COLO829 (cell line): ENCODE measurements at regions not wholly inside any gene's neighbourhood (a gene's known extent, or its start where the extent isn't known, plus 50 kb on each side); places are given as distances from the start of the nearest gene placed in this dataset.
"Not testable (repeated sequence)": the region's sequence is repeated elsewhere in the genome, so short reads cannot be mapped to it uniquely, and the experiment has no call there.

Experiments
- DNase-seq: peaks from one replicate; pipeline ENCODE4 v3.0.0; 2012; ENCODE audit warnings: low spot score

DNA sequence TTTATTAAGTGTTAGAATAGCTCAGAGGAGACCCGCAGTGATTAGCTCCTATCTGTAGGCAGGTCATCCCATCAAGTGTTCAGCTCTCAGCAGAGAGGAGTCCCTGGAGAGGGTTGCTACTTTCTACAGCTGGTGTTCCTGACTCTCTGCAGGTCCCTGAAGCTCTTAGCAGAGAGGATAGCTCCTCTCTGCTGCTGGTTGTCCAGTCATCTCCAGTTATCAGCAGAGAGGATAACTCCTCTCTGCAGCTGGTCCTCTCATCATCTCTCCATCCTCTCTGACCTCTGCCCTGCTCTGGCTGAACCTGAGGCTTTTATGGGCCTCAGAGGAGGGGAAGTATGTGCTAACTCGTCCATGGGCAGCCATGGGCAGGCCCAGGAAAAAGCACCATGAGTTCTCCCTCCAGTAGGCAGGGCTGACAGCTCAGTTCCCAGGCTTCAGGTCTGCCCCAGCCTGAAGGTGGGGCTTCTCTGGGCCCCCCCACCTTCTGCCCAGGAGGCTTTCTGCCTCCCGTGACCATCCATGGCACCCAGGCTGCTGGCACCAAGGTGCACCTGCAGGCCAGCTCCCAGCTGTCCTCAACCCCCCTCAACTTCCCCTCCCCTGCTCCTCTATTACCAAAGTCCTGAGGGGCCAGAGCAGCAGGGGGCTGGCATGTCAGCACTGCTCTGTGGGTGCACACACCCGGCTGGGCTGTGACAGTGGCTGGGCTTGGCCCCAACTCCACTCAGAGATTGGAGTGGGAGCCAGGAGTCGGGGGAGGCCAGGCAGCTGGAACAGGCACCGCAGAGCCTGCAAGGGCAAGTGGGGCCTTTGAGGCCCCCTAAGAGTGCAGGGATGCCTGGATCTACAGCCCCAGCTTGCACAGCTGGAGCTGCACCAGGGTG is 98.9 kb upstream of the FRMD4B start:
- no peak for DNase-seq

DNA sequence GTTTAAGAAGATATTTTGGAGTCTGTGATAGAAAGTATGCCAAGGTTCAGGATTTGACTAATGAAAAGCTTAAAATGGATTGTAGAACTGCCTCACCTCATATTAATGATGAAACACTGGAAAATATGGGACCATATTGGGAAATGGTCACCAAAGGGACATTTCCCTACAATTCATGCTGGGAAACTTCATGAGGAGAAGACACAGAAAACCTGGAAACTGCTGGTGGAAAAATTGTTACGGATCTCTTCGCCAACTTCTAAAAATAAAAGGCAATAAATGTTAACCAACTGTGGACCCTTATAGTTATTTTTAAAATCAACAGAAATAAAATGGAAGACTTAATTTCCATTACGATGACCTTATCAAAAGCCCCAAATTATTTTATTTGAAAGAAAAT is 97.6 kb upstream of the FRMD4B start:
- no peak for DNase-seq

DNA sequence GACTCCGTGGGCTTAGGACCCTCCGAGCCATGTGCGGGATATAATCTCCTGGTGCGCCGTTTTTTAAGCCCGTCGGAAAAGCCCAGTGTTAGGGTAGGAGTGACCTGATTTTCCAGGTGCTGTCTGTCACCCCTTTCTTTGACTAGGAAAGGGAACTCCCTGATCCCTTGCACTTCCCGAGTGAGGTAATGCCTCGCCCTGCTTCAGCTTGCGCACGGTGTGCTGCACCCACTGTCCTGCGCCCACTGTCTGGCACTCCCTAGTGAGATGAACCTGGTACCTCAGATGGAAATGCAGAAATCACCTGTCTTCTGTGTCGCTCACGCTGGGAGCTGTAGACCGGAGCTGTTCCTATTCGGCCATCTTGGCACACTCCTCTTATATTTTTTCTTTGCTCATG is 95.1 kb upstream of the FRMD4B start:
- DNase-seq, result not testable (repeated sequence)

DNA sequence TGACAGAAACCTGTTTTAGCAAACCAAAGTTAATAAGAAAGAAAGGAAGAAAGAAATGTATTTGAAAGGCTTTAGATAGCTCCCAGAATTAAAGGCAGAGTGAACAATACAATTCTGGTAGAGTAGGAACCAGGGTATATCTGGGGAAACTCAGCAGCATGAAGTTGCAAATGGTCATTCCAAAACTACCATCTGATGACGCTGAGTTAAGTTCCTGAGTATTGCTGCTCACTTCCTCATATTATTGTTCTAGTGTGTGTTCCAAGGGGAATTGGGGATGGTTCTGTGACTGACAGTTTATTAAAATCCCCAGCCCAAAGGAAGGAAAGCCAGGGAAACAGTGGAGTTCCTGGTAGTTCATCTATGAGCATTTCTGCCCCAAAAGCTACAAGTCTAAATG is 88.3 kb upstream of the FRMD4B start:
- no peak for DNase-seq

DNA sequence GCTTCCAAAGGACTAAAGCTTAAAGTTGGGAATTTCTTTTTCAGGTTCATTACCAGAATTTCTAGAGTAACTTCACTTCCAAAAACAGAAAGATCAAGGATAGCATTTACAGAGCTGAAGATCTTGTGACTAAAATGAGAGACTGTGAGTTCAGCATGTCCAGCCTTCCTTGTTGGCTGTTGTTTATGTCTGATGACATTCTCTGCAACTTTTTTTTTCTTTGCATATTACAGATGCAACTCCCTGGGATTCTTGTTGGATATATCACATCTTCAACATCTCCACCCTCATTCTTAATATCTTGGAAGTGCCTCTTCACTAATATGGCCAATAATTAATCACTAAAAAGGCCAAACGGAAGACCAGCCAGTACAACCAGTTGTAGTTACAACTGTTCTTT is 86.2 kb upstream of the FRMD4B start:
- DNase-seq, result no peak

DNA sequence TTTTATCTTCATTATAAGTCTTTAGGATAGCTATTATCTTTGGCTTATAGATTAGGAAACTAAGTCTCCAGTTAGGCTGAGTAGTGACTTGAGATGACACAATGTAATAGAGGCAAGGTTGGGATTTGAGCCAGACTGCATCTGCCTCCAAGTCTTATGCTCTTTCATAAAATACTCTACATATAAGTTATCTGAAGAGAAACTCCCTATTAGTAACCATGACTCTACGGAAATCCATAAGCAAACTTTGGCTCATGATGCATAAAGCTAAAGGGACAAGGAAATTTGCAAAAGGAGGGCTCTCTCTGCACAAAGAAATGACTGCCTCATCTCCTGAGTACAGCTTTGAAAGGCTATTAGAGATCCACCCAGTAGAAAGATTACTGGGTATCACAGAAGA is 77.6 kb upstream of the FRMD4B start:
- DNase-seq, result no peak

DNA sequence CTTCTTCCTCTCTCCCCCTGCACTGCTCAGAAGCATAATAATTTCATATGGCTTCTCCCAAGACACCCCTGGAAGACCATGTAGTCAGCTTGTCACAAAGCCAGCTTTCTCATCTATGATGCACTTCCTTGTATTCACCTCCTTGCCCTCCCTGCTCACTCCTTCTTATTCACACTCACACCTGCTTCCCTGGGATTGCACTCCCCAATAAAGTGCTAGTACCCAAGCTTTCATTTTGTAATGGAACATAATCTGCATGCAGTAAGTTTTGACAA is 76.9 kb upstream of the FRMD4B start:
- DNase-seq, result no peak

DNA sequence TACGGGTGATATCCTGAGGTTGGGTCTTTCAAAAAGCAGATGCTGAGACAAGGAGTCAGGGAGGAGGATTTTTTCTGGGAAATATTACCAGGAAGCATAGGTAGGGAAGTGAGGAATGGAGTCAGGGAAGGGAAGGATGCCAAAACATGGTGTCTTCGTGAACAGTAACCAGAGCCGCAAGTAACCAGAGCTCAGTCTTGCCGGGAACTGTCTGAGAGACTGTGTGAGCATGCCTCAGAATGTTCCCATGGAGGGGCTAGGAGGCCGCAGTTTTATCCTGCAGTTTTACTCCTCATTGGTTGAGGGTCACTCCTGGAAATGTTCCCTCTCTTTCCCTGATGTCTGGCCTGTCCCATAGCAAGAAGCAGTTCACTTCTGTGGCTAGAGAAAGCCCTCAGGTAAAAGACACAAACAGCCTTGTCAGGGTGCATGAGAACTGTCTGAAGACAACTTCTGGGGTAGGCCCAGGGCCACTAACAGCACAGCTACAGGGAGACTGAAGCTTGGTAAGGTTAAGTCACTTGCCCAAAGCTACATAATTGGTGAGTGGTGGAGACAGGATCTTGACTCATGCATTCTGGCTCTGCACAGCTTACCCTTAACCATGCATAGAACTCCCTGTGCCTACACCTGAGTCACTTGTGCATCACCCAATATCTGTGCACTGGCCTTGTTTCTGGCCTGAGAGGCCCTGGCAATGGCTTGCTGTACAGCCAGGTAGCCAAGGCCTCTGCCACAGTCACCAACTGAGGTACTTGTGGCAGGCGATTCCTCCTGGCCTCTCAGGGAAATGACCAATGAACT is 76.3 kb upstream of the FRMD4B start:
- no peak for DNase-seq

DNA sequence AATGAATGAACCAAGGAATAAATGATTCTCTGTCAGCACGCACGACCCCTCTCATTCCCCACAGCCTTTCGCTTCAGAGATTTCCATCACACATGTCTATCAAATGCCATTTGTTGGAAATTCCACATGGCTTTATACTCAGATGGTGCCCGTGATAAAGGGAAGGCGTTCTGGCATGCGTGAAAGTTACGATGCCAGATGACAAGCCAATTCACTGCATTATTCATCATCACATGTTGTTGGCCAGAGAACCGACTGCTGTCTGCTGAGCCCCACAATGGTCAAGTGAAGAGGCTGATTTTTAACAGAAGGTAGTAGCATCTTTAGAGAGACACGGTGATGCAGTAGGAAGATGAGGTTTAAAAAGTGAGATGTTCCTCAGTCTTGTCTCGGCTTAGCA is 74.1 kb upstream of the FRMD4B start:
- no peak for DNase-seq

DNA sequence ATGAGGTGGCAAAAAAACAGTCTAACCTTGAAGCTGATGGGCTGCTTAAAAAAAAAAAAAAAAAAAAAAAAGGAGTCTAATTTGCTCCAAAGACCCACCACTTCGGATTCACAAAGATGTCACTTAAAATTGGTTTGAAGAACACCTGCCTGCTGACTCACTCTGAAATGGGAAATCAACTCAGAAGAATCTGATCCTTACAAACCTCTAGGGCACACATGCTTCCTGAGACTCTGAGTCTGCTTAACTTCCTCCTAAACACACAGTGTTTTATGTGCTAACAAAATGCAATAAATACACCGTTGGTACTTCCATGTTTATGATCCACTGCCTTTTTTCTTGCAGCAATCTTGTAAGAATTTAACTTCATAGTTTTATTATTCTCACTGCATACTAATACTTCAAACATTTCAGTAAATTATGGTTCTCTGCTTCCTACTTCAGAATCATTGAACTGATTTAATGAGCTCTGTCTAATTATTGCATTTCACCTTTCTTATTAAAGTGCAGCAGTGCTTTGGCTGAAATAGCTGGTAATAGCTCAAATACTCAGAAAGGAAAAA is 73.0 kb upstream of the FRMD4B start:
- no peak for DNase-seq

DNA sequence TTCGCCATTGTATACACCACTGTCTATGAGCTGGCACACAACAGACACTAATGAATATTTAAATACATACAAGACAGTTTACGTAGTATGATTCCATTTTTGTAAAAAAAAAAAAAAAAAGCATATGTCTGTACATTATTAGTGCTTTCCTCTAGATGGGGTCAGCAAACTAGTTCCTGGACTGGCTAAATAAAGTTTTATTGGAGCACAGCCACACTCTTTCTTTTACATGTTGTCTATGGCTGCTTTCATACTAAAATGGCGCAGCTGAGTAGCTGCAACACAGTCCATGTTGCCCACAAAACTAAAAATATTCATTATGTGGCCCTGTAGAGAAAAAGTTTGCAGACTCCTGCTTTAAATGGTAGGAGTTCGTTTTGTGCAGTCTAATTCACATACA is 70.7 kb upstream of the FRMD4B start:
- DNase-seq, result no peak

DNA sequence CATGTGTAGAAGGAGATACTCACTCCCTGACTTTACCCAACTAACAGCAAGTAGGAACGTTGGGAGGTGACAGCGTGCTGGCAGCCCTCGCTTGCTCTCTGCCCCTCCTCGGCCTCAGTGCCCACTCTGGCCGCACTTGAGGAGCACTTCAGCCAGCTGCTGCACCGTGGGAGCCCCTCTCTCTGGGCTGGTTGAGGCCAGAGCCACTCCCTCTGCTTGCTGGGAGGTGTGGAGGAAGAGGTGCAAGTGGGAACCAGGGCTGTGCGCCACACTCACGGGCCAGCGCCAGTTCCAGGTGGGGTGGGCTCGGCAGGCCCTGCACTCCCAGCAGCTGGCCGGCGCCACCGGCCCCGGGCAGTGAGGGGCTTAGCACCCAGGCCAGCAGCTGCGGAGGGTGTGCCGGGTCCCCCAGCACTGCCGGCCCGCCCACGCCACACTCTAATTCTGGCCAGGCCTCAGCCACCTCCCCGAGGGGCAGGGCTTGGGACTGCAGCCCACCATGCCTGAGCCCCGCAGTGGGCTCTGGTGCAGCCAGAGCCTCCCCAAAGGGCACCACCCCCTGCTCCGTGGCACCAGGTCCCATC is 68.4 kb upstream of the FRMD4B start:
- no peak for DNase-seq

DNA sequence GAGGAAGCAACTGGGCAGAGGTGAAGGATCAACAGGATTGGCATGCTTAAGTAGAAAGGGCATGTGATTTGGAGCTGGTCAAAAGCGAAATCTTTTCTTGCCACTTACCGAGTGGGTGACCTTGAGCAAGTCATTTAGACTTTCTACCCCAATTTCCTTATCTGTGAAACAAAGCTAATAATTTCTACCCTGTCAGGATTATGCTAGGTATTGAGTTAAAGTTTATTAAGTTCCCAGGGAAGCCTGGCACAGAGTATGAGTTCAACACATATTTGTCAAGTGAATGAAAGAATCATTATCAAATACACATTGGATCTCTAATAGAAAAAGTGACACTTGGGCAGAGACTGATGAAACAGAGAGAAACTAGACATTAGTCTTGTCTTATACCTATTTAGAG is 66.4 kb upstream of the FRMD4B start:
- no peak for DNase-seq

DNA sequence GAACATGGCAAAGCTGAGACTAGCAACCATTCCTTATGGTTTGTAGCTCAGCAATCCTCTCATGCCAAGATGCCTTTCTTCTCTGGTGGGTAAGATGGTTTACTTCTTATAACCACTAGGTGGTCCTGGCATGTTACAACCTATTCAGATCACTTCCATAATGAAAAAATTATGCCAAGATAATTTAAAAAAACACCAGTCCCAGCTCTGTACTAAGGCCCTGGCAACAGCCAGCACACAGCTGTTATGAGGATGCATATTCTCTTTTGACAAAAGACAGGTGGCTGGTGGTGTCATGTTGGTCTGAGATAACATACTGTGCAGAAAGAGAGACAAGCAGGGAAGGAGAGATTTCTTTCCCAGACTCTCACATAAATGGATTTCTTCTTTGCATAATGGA is 65.7 kb upstream of the FRMD4B start:
- DNase-seq, result no peak

DNA sequence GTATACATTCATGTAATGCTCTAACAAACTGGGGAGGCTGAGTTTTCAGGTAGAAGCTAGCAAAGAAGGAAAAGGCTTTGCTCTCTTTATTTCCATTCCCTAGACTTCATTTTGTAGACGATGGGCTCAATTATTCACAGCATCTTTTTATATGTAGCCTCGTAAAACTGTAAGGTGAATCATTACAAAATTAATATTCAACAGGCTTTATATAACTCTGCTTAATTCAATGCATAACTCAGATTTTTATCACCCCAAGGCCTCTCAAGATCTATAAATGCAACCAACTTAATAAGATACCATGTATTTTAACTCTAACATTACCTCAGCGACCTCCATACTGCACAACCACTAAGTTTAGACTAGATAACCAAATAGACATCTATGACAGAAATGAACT is 63.0 kb upstream of the FRMD4B start:
- no peak for DNase-seq

DNA sequence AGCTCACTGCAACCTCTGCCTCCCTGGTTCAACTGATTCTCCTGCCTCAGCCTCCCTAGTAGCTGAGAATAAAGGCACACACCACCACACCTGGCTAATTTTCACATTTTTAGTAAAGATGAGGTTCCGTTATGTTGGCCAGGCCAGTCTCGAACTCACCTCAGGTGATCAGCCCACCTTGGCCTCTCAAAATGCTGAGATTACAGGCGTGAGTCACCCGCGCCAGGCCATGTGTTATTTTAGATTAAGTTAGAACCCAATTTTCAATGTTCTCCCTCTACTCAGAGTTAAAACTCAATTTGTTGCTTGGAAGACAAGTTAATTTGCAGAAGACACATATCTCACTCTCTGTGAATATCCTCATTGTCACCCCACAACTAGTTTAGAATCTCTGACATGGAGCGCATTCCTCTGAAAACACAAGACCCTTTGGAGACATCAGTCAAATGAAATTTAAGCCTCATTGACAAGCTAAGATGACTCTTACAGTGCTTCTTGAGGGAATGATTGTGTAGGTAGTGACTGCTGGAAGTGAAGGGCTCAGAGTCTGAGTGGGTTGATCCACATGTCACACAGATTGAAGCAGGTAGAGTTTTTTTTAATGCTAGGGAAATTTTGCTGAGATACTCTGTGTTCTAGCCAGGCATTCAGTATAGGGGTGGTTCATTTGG is 60.6 kb upstream of the FRMD4B start:
- DNase-seq, result no peak

DNA sequence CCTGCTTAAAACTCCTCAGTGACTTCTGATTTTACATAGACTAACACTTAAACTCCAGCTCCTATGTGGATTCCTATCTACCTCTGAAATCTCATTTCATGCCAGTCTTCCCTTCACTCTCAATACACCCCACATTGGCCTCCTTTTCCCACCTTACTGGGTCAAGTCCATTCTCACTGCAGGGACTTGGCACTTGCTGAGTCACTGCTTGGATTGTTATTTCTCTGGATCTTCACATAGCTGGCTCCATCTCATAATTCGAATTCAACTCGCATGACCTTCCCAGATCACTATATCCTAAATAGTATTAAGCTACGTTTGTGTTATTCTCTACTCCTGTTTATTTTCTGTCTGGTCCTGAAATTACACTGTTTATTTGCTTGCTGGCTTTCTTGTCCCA is 59.6 kb upstream of the FRMD4B start:
- DNase-seq, result no peak

DNA sequence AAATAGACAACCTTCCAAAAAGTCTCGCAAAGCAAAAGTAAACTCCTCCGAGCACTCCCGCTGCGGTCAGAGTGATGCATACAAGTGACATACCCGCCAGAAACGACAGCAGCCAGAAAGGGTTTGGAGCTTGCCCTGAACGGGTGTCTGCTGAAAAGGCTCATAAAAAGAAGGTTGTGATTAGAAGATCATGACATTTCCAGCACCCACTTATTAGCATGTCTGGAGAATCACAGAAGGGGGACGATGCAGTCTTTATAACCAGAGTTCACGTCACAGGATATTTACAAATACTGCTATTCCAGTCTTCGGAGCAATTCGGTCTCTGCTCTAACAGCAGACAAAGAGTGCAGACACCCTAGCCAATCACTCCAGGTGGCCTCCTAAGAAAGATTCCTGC is 59.1 kb upstream of the FRMD4B start:
- DNase-seq, result no peak

DNA sequence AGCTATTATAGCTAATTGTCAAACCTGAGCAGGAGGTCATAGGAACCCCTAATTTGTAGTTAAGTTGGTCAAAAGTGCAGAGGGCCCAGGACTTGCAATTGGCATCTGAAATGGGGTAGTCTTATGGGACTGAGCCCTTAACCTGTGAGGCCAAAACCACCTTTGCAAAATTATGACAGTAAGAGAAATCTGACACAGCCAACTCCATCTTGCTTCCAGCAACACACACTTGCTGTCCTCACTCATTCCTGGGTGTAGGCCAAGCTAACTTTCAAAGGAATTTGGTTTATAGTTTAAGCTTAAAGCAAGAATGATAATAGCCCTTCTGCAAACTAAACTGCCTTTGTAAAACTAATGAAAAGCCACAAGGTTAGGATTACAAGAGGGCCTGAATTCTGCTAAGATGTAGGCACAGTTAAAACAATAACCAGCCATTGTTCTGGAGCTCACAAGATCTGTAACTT is 57.6 kb upstream of the FRMD4B start:
- no peak for DNase-seq

DNA sequence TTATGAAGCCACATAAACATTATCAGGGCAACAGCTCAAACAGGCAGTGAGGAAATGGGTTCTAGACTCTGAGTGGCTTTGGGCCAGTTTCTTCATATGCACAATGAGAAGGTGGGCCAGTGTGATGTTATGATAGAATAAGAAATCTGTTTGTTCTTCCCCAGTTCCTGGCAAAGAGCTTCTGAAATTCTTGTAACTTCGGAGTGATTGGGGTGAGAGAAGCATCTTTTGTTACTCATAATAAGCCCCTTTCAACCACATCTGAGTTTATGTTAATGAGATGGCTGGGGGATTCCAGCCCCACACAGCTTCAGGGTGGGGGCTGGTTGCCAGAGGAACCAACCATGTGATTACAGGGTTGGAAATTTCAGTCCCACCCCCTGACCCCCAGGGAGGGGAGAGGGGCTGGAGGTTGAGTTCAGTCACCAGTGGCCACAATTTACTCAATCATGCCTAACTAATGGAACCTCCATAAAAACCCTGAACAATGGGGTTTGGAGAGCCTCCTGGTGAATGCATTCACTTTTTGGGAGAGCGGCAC is 57.0 kb upstream of the FRMD4B start:
- no peak for DNase-seq

DNA sequence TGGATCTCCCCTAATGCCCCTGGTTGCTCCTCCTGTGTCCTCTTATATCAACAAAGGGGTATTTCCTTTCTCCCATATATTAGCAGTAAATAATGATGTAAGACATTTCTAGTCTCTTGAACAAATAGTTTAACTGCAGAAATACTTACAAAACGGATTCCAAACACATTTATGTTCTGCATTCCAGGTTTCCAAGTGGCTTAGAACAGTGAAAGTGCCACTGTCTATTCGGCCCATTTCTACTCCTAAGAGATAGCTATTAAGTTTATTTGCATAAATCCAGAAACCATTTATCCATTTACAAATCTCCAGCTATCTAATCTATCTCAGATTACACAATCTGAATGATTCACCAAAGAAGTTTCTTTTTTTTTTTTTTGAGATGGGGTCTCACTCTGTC is 55.8 kb upstream of the FRMD4B start:
- DNase-seq, result no peak

DNA sequence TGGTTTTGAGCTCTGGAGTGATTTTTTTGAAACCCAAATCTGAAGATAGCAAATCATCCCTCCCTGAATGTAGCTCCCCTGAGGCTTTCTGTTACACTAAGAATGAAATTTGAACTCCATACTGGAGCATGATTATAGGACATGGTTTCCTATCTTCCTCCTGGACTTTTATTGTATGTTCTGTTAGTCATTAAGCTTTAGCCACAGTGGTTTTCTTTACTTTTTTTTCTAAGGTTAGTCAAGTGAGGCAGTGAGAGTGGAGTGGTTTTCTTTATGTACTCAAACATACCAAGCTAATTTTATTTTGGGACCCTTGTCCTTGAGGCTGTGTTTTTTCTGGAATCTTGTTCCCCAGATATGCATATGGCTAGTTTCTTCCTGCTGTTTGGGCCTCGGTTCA is 55.2 kb upstream of the FRMD4B start:
- no peak for DNase-seq
